T-cell (primary cell): ENCODE measurements at regions not wholly inside any gene's neighbourhood (a gene's known extent, or its start where the extent isn't known, plus 50 kb on each side); places are given as distances from the start of the nearest gene placed in this dataset.
"Not testable (repeated sequence)": the region's sequence is repeated elsewhere in the genome, so short reads cannot be mapped to it uniquely, and the experiment has no call there.

Source experiments
- ATAC-seq, 4 experiments: fragments of 200-7000 bp in 3 of 4; fragments of 150-1000 bp in 1 of 4; cut with Tn5 transposase; replicated peaks in 1 of 4; 1 replicate in 3 of 4; 2 replicates in 1 of 4; pipeline ENCODE4 v1.10.0; 2021; ENCODE audit warnings: moderate library complexity in 3 of 4, mild to moderate bottlenecking in 2 of 4, moderate number of reproducible peaks in 1 of 4
- CTCF ChIA-PET, 2 donors: fragments of 300-600 bp; sonication (Branson Sonifier 250); formaldehyde crosslinking; loops; one replicate each; lab custom pipeline; 2022; ENCODE audit warnings: antibody characterized with exemption in 2 of 2; lab: Charles Lee
- POLR2A ChIA-PET, 2 donors: fragments of 300-600 bp; sonication (Branson Sonifier 250); formaldehyde crosslinking; loops; one replicate each; lab custom pipeline; 2022; ENCODE audit warnings: antibody characterized with exemption in 2 of 2; lab: Charles Lee
- DNase-seq, 35 experiments: peaks; one replicate each; pipeline versions ENCODE4 v3.0.0 to v3.0.0-alpha.2; 2013 to 2023
- H3K27ac ChIP-seq: one replicate; pipeline ENCODE4 v1.5.1; 2013; ENCODE audit warnings: low read length
- H3K27me3 ChIP-seq, 2 experiments: replicated peaks in 1 of 2; 1 replicate in 1 of 2; 2 replicates in 1 of 2; pipeline versions ENCODE4 v1.6.1 to v1.7.0; 2013; ENCODE audit warnings: low read length in 1 of 2, mixed read lengths in 1 of 2; ENCODE audit not compliant: control insufficient read depth in 2 of 2, insufficient read depth in 2 of 2; ENCODE audit errors: extremely low read depth in 1 of 2
- H3K36me3 ChIP-seq, 2 donors: 1 replicate in 1 of 2; 2 replicates in 1 of 2; pipeline versions ENCODE4 v1.6.1 to v1.7.0; 2013; ENCODE audit warnings: low read length in 1 of 2; ENCODE audit not compliant: control insufficient read depth in 2 of 2, insufficient read depth in 1 of 2; ENCODE audit errors: extremely low read depth in 1 of 2
- H3K4me1 ChIP-seq, 2 experiments: 1 replicate in 1 of 2; 2 replicates in 1 of 2; pipeline versions ENCODE4 v1.6.1 to v1.7.0; 2013; ENCODE audit warnings: low read length in 2 of 2, mixed read lengths in 1 of 2; ENCODE audit not compliant: insufficient read depth in 2 of 2, control insufficient read depth in 1 of 2; ENCODE audit errors: extremely low read depth in 1 of 2
- H3K4me3 ChIP-seq, 2 donors: 1 replicate in 1 of 2; 2 replicates in 1 of 2; pipeline versions ENCODE4 v1.5.1 to v1.7.0; 2013; ENCODE audit warnings: mild to moderate bottlenecking in 2 of 2, low read length in 1 of 2, moderate library complexity in 1 of 2; ENCODE audit not compliant: control insufficient read depth in 1 of 2; ENCODE audit errors: extremely low read depth in 1 of 2
- H3K9me3 ChIP-seq: 2 replicates; pipeline ENCODE4 v1.7.0; 2013
- H3K27ac Mint-ChIP-seq, 2 donors: one replicate each; pipeline ENCODE4 v1.8.0; 2020 to 2021; ENCODE audit warnings: mild to moderate bottlenecking in 2 of 2, mixed read lengths in 2 of 2
- H3K27me3 Mint-ChIP-seq, 2 donors: one replicate each; pipeline ENCODE4 v1.8.0; 2021 to 2022; ENCODE audit warnings: mixed read lengths in 2 of 2
- H3K36me3 Mint-ChIP-seq: one replicate; pipeline ENCODE4 v1.8.0; 2021; ENCODE audit warnings: mixed read lengths
- H3K4me1 Mint-ChIP-seq, 3 donors: one replicate each; pipeline ENCODE4 v1.8.0; 2020 to 2022; ENCODE audit warnings: mixed read lengths in 3 of 3, mild to moderate bottlenecking in 1 of 3
- H3K4me3 Mint-ChIP-seq, 3 donors: one replicate each; pipeline ENCODE4 v1.8.0; 2020 to 2022; ENCODE audit warnings: mild to moderate bottlenecking in 3 of 3, mixed read lengths in 3 of 3, moderate library complexity in 3 of 3
- H3K9me3 Mint-ChIP-seq, 3 donors: one replicate each; pipeline ENCODE4 v1.8.0; 2020 to 2022; ENCODE audit warnings: mixed read lengths in 3 of 3
- WGBS: methylation state at CpG from one replicate; pipeline ENCODE4 v1.1.5; 2013; ENCODE audit warnings: missing lambda C conversion rate; ENCODE audit not compliant: insufficient coverage; 5-methylcytosine and 5-hydroxymethylcytosine counted together

GRCh38 chr5:136453986-136454758 lies 88.8 kb upstream of the TRPC7 start:
- no CpG with 5 or more reads among the region's 4 CpGs for WGBS
- CTCF ChIA-PET: no interaction called here
- Histone ChIP-seq H3K4me1 (no peaks in the 10 kb centered on the region), H3K36me3 (no peaks in the 10 kb centered on the region), H3K27me3 (no peaks in the 10 kb centered on the region), H3K9me3 (no peaks in the 10 kb centered on the region), H3K4me3 (no peak overlapping the region), H3K27ac (no peak overlapping the region)
- Mint-ChIP-seq H3K4me3 (no peak overlapping the region), H3K9me3 (peaks cover 3 to 18% (median 7%) of the 10 kb centered on the region in 3 donors), H3K36me3 (no peaks in the 10 kb centered on the region), H3K4me1 (no peaks in the 10 kb centered on the region), H3K27me3 (no peaks in the 10 kb centered on the region), H3K27ac (no peak overlapping the region)
- no peak for ATAC-seq
- no peak for DNase-seq
- POLR2A ChIA-PET: no interaction called here

- CTCF ChIA-PET: no interaction called here
- H3K4me1 Mint-ChIP-seq: no peaks in the 10 kb centered on the region
These were observed 87.9 kb upstream of the TRPC7 start for GRCh38 chr5:136453199-136453598.

GRCh38 chr5:136447576-136447975 lies 82.2 kb upstream of the TRPC7 start:
- CTCF ChIA-PET, H3K27me3 ChIP-seq, H3K4me1 ChIP-seq, H3K9me3 ChIP-seq, DNase-seq, H3K36me3 Mint-ChIP-seq, H3K4me3 Mint-ChIP-seq, ATAC-seq, H3K4me3 ChIP-seq, H3K4me1 Mint-ChIP-seq, POLR2A ChIA-PET, H3K27ac ChIP-seq, H3K27me3 Mint-ChIP-seq, H3K27ac Mint-ChIP-seq, H3K36me3 ChIP-seq: not testable (repeated sequence)
- peaks cover 7 to 12% (median 7%) of the 10 kb centered on the region in 3 donors for H3K9me3 Mint-ChIP-seq
- WGBS: no CpG with 5 or more reads among the region's 2 CpGs

More at GRCh38 chr5:136453199-136453598, 87.9 kb upstream of the TRPC7 start:
- Mint-ChIP-seq H3K27ac (no peak overlapping the region), H3K4me3 (no peak overlapping the region), H3K9me3 (peaks cover 7 to 18% (median 7%) of the 10 kb centered on the region in 3 donors), H3K36me3 (no peaks in the 10 kb centered on the region), H3K27me3 (no peaks in the 10 kb centered on the region)
- Histone ChIP-seq H3K36me3 (no peaks in the 10 kb centered on the region), H3K4me1 (no peaks in the 10 kb centered on the region), H3K4me3 (no peak overlapping the region), H3K9me3 (no peaks in the 10 kb centered on the region), H3K27me3 (no peaks in the 10 kb centered on the region), H3K27ac (no peak overlapping the region)
- no peak for DNase-seq
- no peak for ATAC-seq
- POLR2A ChIA-PET: no interaction called here

- Mint-ChIP-seq H3K4me1 (no peaks in the 10 kb centered on the region), H3K27me3 (peaks cover 0 to 1% of the 10 kb centered on the region in 2 donors), H3K9me3 (peaks cover 7 to 15% (median 7%) of the 10 kb centered on the region in 3 donors), H3K4me3 (no peak overlapping the region), H3K27ac (no peak overlapping the region), H3K36me3 (no peaks in the 10 kb centered on the region)
- ChIA-PET POLR2A (no interaction called here), CTCF (no interaction called here)
- Histone ChIP-seq H3K4me1 (no peaks in the 10 kb centered on the region), H3K4me3 (no peak overlapping the region), H3K36me3 (no peaks in the 10 kb centered on the region), H3K27me3 (peaks cover 0 to 3% of the 10 kb centered on the region in 2 experiments), H3K27ac (no peak overlapping the region), H3K9me3 (no peaks in the 10 kb centered on the region)
- ATAC-seq (no peak), DNase-seq (no peak)
- WGBS: 84% methylated on average over 5 of the region's 6 CpGs
These were observed 81.2 kb upstream of the TRPC7 start for GRCh38 chr5:136446565-136446964.

- POLR2A ChIA-PET, ATAC-seq, H3K4me1 Mint-ChIP-seq, H3K4me3 Mint-ChIP-seq, H3K36me3 ChIP-seq, H3K27ac ChIP-seq, H3K27ac Mint-ChIP-seq, H3K27me3 Mint-ChIP-seq, H3K4me3 ChIP-seq, H3K9me3 ChIP-seq, H3K36me3 Mint-ChIP-seq, H3K9me3 Mint-ChIP-seq, H3K4me1 ChIP-seq, DNase-seq, H3K27me3 ChIP-seq, CTCF ChIA-PET: not testable (repeated sequence)
- WGBS: 90% methylated on average over 10 of the region's 12 CpGs
These were observed 78.8 kb upstream of the TRPC7 start for GRCh38 chr5:136444099-136444498.

- H3K4me1 Mint-ChIP-seq: no peaks in the 10 kb centered on the region
- no peak for DNase-seq
- Histone ChIP-seq H3K9me3 (no peaks in the 10 kb centered on the region), H3K36me3 (no peaks in the 10 kb centered on the region), H3K27me3 (no peaks in the 10 kb centered on the region), H3K4me1 (no peaks in the 10 kb centered on the region), H3K4me3 (no peak overlapping the region), H3K27ac (no peak overlapping the region)
- no peak for ATAC-seq
- CTCF ChIA-PET: no interaction called here
- no peak overlapping the region for H3K4me3 Mint-ChIP-seq
- POLR2A ChIA-PET: no interaction called here
- H3K9me3 Mint-ChIP-seq: peaks cover 4 to 9% (median 8%) of the 10 kb centered on the region in 3 donors
- no peak overlapping the region for H3K27ac Mint-ChIP-seq
- no peaks in the 10 kb centered on the region for H3K36me3 Mint-ChIP-seq
- no peaks in the 10 kb centered on the region for H3K27me3 Mint-ChIP-seq
These were observed 74.0 kb upstream of the TRPC7 start for GRCh38 chr5:136439367-136439766.
